ENCODE measurements at regions not wholly inside any gene's neighbourhood (a gene's known extent, or its start where the extent isn't known, plus 50 kb on each side); places are given as distances from the start of the nearest gene placed in this dataset.

DNA sequence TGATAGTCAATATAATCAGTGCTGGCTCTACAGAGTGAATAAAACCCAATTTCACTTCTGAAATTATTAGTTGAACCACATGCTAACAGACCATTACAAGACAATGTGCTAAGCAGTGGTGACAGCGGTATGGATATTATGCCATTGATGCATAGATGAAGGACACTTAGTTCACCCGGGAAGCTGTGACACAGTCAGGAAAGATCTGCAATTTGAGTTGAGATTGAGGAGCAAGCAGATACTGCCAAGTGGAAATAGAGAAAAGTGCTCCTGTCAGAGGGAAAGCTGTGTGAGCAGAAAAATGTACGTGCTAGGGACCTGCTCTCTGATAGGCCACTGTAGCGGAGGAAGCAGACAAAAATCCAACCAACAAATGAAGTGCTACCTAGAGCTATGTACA lies 529.5 kb upstream of the CDH2 start:
- Mint-ChIP-seq H3K27me3 (no peaks in the 10 kb centered on the region), H3K4me3 (no peak overlapping the region), H3K36me3 (no peaks in the 10 kb centered on the region), H3K9me3 (peaks cover 0 to 13% (median 4%) of the 10 kb centered on the region in 11 donors), H3K27ac (no peak overlapping the region), H3K4me1 (no peaks in the 10 kb centered on the region)
- DNase-seq (no peak), ATAC-seq (no peak)
- CTCF ChIA-PET: no interaction called here
- Histone ChIP-seq H3K4me3 (ENCODE audit: low read length) (no peak overlapping the region), H3K9me3 (ENCODE audit: control insufficient read depth in 2 of 3, low read length in 3 of 3) (no peaks in the 10 kb centered on the region), H3K36me3 (ENCODE audit: control insufficient read depth in 2 of 3, insufficient read depth in 3 of 3, low read length in 3 of 3) (no peaks in the 10 kb centered on the region), H3K27ac (ENCODE audit: low read depth, low read length) (no peak overlapping the region), H3K27me3 (ENCODE audit: control insufficient read depth in 2 of 2, insufficient read depth in 2 of 2, low read length in 2 of 2) (no peaks in the 10 kb centered on the region), H3K4me1 (ENCODE audit: control insufficient read depth in 2 of 2, insufficient read depth in 2 of 2, low read length in 2 of 2) (no peaks in the 10 kb centered on the region)
- POLR2A ChIA-PET: no interaction called here
- intact Hi-C loops (cut with micrococcal nuclease): no loop called here

DNA sequence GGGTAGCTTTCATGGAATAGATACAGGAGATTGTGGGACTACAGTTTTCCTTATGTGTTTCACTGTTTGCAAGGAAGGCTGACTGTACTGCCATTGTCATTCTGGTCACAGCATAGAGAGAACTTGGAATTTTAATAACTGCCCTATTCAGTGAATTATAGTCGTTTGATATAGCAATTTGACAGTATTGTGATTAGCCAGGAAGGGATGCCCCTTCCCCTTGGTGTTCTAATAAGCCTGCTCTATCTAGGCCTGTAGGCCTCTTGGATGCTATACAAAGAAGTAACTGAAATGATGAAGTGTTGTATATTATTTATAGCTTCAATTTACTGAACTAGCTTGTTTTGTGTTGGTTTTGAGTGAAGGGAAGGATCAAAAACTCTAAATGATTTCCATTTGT lies 528.6 kb upstream of the CDH2 start:
- Histone ChIP-seq H3K36me3 (ENCODE audit: control insufficient read depth in 2 of 3, insufficient read depth in 3 of 3, low read length in 3 of 3) (no peaks in the 10 kb centered on the region), H3K27me3 (ENCODE audit: control insufficient read depth in 2 of 2, insufficient read depth in 2 of 2, low read length in 2 of 2) (no peaks in the 10 kb centered on the region), H3K4me3 (ENCODE audit: low read length) (no peak overlapping the region), H3K27ac (ENCODE audit: low read depth, low read length) (no peak overlapping the region), H3K9me3 (ENCODE audit: control insufficient read depth in 2 of 3, low read length in 3 of 3) (no peaks in the 10 kb centered on the region), H3K4me1 (ENCODE audit: control insufficient read depth in 2 of 2, insufficient read depth in 2 of 2, low read length in 2 of 2) (no peaks in the 10 kb centered on the region)
- no peak for DNase-seq
- H3K9me3 Mint-ChIP-seq: peaks cover 0 to 20% (median 5%) of the 10 kb centered on the region in 11 donors
- H3K36me3 Mint-ChIP-seq: no peaks in the 10 kb centered on the region
- ChIA-PET CTCF (no interaction called here), POLR2A (no interaction called here)
- intact Hi-C loops (cut with micrococcal nuclease): no loop called here
- no peaks in the 10 kb centered on the region for H3K4me1 Mint-ChIP-seq
- no peaks in the 10 kb centered on the region for H3K27me3 Mint-ChIP-seq
- no peak overlapping the region for H3K4me3 Mint-ChIP-seq
- H3K27ac Mint-ChIP-seq: no peak overlapping the region
- ATAC-seq: no peak

DNA sequence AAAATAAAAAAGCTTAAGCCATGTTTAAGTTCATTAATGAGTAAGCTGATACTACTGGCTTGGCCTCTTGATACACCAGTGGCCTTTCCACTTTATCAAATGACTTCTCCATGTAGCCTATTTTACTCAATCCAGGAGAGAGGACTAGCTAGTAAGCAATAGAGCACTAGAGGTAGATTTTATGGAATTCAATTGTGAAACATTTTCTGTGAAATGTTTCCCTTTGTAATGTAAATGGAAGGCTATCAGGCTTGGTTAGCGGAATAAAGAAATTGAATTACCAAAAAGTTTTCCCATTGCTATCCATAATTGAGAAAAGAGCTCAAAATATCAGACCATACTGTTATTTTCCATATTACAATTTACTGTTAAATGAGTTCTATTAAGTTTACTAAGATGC lies 515.4 kb upstream of the CDH2 start:
- intact Hi-C loops (cut with micrococcal nuclease): loop anchor here in 1 of 2 donors (1.0 kb wide), 1 partner anchor 8 kb away; no protein-coding TSS in a partner anchor
- ChIA-PET POLR2A (no interaction called here), CTCF (no interaction called here)
- Histone ChIP-seq H3K9me3 (ENCODE audit: control insufficient read depth in 2 of 3, low read length in 3 of 3) (no peaks in the 10 kb centered on the region), H3K27ac (ENCODE audit: low read depth, low read length) (no peak overlapping the region), H3K27me3 (ENCODE audit: control insufficient read depth in 2 of 2, insufficient read depth in 2 of 2, low read length in 2 of 2) (no peaks in the 10 kb centered on the region), H3K4me1 (ENCODE audit: control insufficient read depth in 2 of 2, insufficient read depth in 2 of 2, low read length in 2 of 2) (no peaks in the 10 kb centered on the region), H3K4me3 (ENCODE audit: low read length) (no peak overlapping the region), H3K36me3 (ENCODE audit: control insufficient read depth in 2 of 3, insufficient read depth in 3 of 3, low read length in 3 of 3) (no peaks in the 10 kb centered on the region)
- DNase-seq (no peak), ATAC-seq (no peak)
- Mint-ChIP-seq H3K4me3 (no peak overlapping the region), H3K27me3 (no peaks in the 10 kb centered on the region), H3K27ac (no peak overlapping the region), H3K9me3 (peaks cover 0 to 18% (median 5%) of the 10 kb centered on the region in 11 donors), H3K4me1 (no peaks in the 10 kb centered on the region), H3K36me3 (no peaks in the 10 kb centered on the region)

DNA sequence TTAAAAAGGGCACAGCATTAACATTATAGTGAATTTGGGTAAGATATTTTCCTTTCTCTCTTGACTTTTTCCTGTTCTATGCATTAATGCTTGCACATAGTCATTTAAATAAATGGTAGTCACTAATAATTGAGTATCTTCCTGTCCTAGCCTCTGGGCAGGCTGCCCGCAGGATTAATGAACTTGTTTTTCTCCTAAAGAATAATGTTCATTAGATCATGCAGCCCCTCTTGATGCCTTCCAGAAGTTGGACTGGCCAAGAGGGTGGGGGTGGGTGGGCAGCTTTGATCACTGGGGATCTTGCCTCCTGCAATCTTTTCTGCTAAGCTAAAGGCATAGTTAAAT lies 514.5 kb upstream of the CDH2 start:
- intact Hi-C loops (cut with micrococcal nuclease): no loop called here
- Histone ChIP-seq H3K4me3 (ENCODE audit: low read length) (no peak overlapping the region), H3K27ac (ENCODE audit: low read depth, low read length) (no peak overlapping the region), H3K36me3 (ENCODE audit: control insufficient read depth in 2 of 3, insufficient read depth in 3 of 3, low read length in 3 of 3) (no peaks in the 10 kb centered on the region), H3K27me3 (ENCODE audit: control insufficient read depth in 2 of 2, insufficient read depth in 2 of 2, low read length in 2 of 2) (no peaks in the 10 kb centered on the region), H3K4me1 (ENCODE audit: control insufficient read depth in 2 of 2, insufficient read depth in 2 of 2, low read length in 2 of 2) (no peaks in the 10 kb centered on the region), H3K9me3 (ENCODE audit: control insufficient read depth in 2 of 3, low read length in 3 of 3) (no peaks in the 10 kb centered on the region)
- ChIA-PET CTCF (no interaction called here), POLR2A (no interaction called here)
- ATAC-seq: no peak
- Mint-ChIP-seq H3K36me3 (no peaks in the 10 kb centered on the region), H3K27ac (no peak overlapping the region), H3K27me3 (no peaks in the 10 kb centered on the region), H3K4me3 (no peak overlapping the region), H3K9me3 (peaks cover 0 to 18% (median 5%) of the 10 kb centered on the region in 11 donors), H3K4me1 (no peaks in the 10 kb centered on the region)
- no peak for DNase-seq

DNA sequence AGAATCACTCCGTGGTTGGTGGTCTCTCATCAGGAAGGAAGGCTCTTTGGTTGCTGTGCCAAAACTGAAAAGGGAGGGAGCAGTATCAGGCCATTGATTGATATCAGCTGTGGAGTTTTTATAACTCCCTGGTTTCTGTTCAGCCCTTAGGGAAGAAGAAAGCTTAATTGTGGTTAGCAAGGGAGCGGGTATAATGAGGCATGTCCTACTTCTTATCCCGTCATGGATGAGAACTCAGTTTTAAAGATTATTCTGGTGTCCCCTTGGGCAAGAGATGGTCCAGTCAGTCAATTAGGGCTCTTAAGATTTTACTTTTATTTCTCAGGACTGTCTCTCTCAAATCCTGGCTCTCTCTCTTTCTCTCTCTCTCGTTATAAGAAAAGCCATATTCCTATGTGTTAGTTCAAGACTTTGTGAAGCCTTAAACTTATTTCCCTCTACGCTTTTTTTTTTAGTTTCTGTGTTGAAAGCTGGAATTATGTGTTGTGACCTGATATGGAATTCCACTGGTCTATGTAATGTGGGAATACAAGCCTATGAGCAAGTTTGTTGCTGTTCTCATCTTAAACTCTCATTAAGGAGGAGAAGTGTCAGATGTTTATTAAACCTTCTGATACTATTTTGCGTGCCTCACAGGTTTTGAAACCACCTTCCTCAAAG lies 514.0 kb upstream of the CDH2 start:
- Mint-ChIP-seq H3K27ac (no peak overlapping the region), H3K4me1 (no peaks in the 10 kb centered on the region), H3K4me3 (no peak overlapping the region), H3K27me3 (no peaks in the 10 kb centered on the region), H3K36me3 (no peaks in the 10 kb centered on the region), H3K9me3 (peaks cover 0 to 18% (median 5%) of the 10 kb centered on the region in 11 donors)
- intact Hi-C loops (cut with micrococcal nuclease): no loop called here
- Histone ChIP-seq H3K4me3 (ENCODE audit: low read length) (no peak overlapping the region), H3K4me1 (ENCODE audit: control insufficient read depth in 2 of 2, insufficient read depth in 2 of 2, low read length in 2 of 2) (no peaks in the 10 kb centered on the region), H3K9me3 (ENCODE audit: control insufficient read depth in 2 of 3, low read length in 3 of 3) (no peaks in the 10 kb centered on the region), H3K36me3 (ENCODE audit: control insufficient read depth in 2 of 3, insufficient read depth in 3 of 3, low read length in 3 of 3) (no peaks in the 10 kb centered on the region), H3K27ac (ENCODE audit: low read depth, low read length) (no peak overlapping the region), H3K27me3 (ENCODE audit: control insufficient read depth in 2 of 2, insufficient read depth in 2 of 2, low read length in 2 of 2) (no peaks in the 10 kb centered on the region)
- DNase-seq: no peak
- POLR2A ChIA-PET: no interaction called here
- CTCF ChIA-PET: no interaction called here
- no peak for ATAC-seq

DNA sequence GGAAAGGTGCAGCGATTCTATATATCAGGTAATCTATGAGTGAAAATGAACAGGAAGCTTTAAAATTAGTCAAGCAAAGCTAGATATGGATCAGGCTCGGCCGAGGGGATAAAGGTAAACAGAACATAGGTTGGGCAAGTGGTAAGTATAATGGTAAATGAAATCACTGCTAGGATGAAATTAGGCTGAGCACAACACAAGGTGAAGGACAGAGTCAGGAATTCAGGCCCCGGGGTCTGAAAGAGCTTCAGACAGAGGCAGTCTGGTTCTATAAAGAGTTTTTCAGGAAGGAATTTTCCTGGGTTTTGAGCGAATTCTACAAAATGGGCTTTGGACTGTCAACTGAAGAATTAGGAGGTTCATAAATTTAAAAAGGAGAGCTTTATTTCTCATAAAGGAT lies 513.2 kb upstream of the CDH2 start:
- no peaks in the 10 kb centered on the region for H3K4me1 Mint-ChIP-seq
- Histone ChIP-seq H3K36me3 (ENCODE audit: control insufficient read depth in 2 of 3, insufficient read depth in 3 of 3, low read length in 3 of 3) (no peaks in the 10 kb centered on the region), H3K4me3 (ENCODE audit: low read length) (no peak overlapping the region), H3K27me3 (ENCODE audit: control insufficient read depth in 2 of 2, insufficient read depth in 2 of 2, low read length in 2 of 2) (no peaks in the 10 kb centered on the region), H3K4me1 (ENCODE audit: control insufficient read depth in 2 of 2, insufficient read depth in 2 of 2, low read length in 2 of 2) (no peaks in the 10 kb centered on the region), H3K27ac (ENCODE audit: low read depth, low read length) (no peak overlapping the region), H3K9me3 (ENCODE audit: control insufficient read depth in 2 of 3, low read length in 3 of 3) (no peaks in the 10 kb centered on the region)
- ChIA-PET CTCF (no interaction called here), POLR2A (no interaction called here)
- H3K27ac Mint-ChIP-seq: no peak overlapping the region
- H3K36me3 Mint-ChIP-seq: no peaks in the 10 kb centered on the region
- H3K27me3 Mint-ChIP-seq: no peaks in the 10 kb centered on the region
- DNase-seq (no peak), ATAC-seq (no peak)
- peaks cover 0 to 14% (median 5%) of the 10 kb centered on the region in 11 donors for H3K9me3 Mint-ChIP-seq
- intact Hi-C loops (cut with micrococcal nuclease): no loop called here
- H3K4me3 Mint-ChIP-seq: no peak overlapping the region

DNA sequence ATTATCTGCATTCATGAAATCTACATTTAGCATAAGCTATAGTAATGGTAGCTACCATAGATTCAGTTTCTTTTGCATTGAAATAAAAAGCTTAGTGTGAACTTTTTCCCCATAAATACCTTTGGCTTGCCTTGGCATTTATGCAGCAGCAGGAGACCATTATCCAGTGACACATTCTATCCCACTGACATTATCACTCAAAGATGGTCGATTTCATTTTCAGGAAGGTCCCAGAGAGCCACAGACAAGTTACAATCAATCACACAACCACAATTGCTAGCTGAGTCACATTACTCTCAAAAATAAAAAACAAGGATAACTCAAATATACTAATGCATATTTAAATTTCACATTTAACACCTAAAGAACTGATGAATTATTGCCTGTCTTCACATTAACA lies 512.7 kb upstream of the CDH2 start:
- no peaks in the 10 kb centered on the region for H3K9me3 ChIP-seq (ENCODE audit: control insufficient read depth in 2 of 3, low read length in 3 of 3)
- no peaks in the 10 kb centered on the region for H3K36me3 ChIP-seq (ENCODE audit: control insufficient read depth in 2 of 3, insufficient read depth in 3 of 3, low read length in 3 of 3)
- Mint-ChIP-seq H3K36me3 (no peaks in the 10 kb centered on the region), H3K27ac (no peak overlapping the region), H3K9me3 (peaks cover 0 to 13% (median 5%) of the 10 kb centered on the region in 11 donors), H3K4me1 (no peaks in the 10 kb centered on the region), H3K27me3 (no peaks in the 10 kb centered on the region), H3K4me3 (no peak overlapping the region)
- H3K4me1 ChIP-seq (ENCODE audit: control insufficient read depth in 2 of 2, insufficient read depth in 2 of 2, low read length in 2 of 2): no peaks in the 10 kb centered on the region
- intact Hi-C loops (cut with micrococcal nuclease): loop anchor here in 1 of 2 donors (10.0 kb wide), 1 partner anchor 65 kb away; no protein-coding TSS in a partner anchor
- no peaks in the 10 kb centered on the region for H3K27me3 ChIP-seq (ENCODE audit: control insufficient read depth in 2 of 2, insufficient read depth in 2 of 2, low read length in 2 of 2)
- POLR2A ChIA-PET: no interaction called here
- ATAC-seq (no peak), DNase-seq (no peak)
- H3K4me3 ChIP-seq (ENCODE audit: low read length): no peak overlapping the region
- CTCF ChIA-PET: no interaction called here
- H3K27ac ChIP-seq (ENCODE audit: low read depth, low read length): no peak overlapping the region

All from naive thymus-derived CD4-positive, alpha-beta T cell (primary cell).